Esophagus muscularis mucosa (tissue), 4 donors: ENCODE measurements at regions not wholly inside any gene's neighbourhood (a gene's known extent, or its start where the extent isn't known, plus 50 kb on each side); places are given as distances from the start of the nearest gene placed in this dataset.

Source experiments
- DNase-seq: peaks from one replicate; pipeline ENCODE4 v3.0.0-alpha.2; 2017; ENCODE audit errors: extremely low spot score
- H3K27ac ChIP-seq, 4 donors: fragments of 200-600 bp; sonication (generic); replicated peaks in 1 of 4; 1 replicate in 3 of 4; 2 replicates in 1 of 4; pipeline ENCODE4 v1.5.1; 2016 to 2019; ENCODE audit warnings: mild to moderate bottlenecking in 1 of 4
- H3K27me3 ChIP-seq, 4 donors: fragments of 200-600 bp; sonication (generic); one replicate each; pipeline versions ENCODE4 v1.5.1 to v1.6.0; 2016 to 2019
- H3K36me3 ChIP-seq, 4 donors: fragments of 200-600 bp; sonication (generic); one replicate each; pipeline ENCODE4 v1.5.1; 2016 to 2019
- H3K4me1 ChIP-seq, 4 donors: fragments of 200-600 bp; sonication (generic); one replicate each; pipeline ENCODE4 v1.5.1; 2016 to 2019
- H3K4me3 ChIP-seq, 4 donors: fragments of 200-600 bp; sonication (generic); 1 replicate in 2 of 4; 2 replicates in 2 of 4; pipeline ENCODE4 v1.5.1; 2016 to 2019; ENCODE audit warnings: mild to moderate bottlenecking in 4 of 4, moderate library complexity in 1 of 4
- H3K9me3 ChIP-seq, 4 donors: fragments of 200-600 bp; sonication (generic); 1 replicate in 3 of 4; 2 replicates in 1 of 4; pipeline ENCODE4 v1.5.1; 2016 to 2019
- EP300 ChIP-seq: sonication (generic); formaldehyde crosslinking; IDR thresholded peaks from one replicate; pipeline ENCODE4 v1.6.1; 2017; ENCODE audit warnings: antibody characterized with exemption
- POLR2A ChIP-seq: fragments of 450-650 bp; IDR thresholded peaks from one replicate; pipeline ENCODE4 v1.6.1; 2017; ENCODE audit warnings: antibody characterized with exemption, moderate library complexity, mild to moderate bottlenecking, low read depth
- POLR2AphosphoS5 ChIP-seq, 2 donors: sonication (generic); formaldehyde crosslinking; IDR thresholded peaks; one replicate each; pipeline ENCODE4 v1.6.1; 2017; ENCODE audit warnings: antibody characterized with exemption in 2 of 2
- WGBS: methylation state at CpG from one replicate; pipeline ENCODE4 v1.1.5; 2018; 5-methylcytosine and 5-hydroxymethylcytosine counted together
- intact Hi-C: fragments of 100-400 bp; cut with DNase I; formaldehyde crosslinking; loops from one replicate; pipeline ENCODE4 v1.15.1; 2023
- TF ChIP-seq, protein P1 (sequence below), 3 experiments: fragments of 200-600 bp in 2 of 3; fragments of 450-650 bp in 1 of 3; sonication (generic) in 2 of 3; IDR thresholded peaks; one replicate each; pipeline ENCODE4 v1.5.1; 2017 to 2019; ENCODE audit warnings: antibody characterized with exemption in 3 of 3, mild to moderate bottlenecking in 2 of 3, moderate library complexity in 1 of 3

GRCh38 chr5:2022436-2022835, 139.7 kb upstream of the IRX4 start:
- Histone ChIP-seq H3K9me3 (no peaks in the 10 kb centered on the region), H3K4me3 (no peak overlapping the region), H3K4me1 (no peaks in the 10 kb centered on the region), H3K27ac (no peak overlapping the region), H3K27me3 (peaks cover 0 to 20% (median 0%) of the 10 kb centered on the region in 4 donors), H3K36me3 (no peaks in the 10 kb centered on the region)
- WGBS = 93% methylated on average over 4 of the region's 5 CpGs
- peak; percentile 68 for DNase-seq
- TF ChIP-seq POLR2A = no peak
- TF ChIP-seq, protein P1, sequence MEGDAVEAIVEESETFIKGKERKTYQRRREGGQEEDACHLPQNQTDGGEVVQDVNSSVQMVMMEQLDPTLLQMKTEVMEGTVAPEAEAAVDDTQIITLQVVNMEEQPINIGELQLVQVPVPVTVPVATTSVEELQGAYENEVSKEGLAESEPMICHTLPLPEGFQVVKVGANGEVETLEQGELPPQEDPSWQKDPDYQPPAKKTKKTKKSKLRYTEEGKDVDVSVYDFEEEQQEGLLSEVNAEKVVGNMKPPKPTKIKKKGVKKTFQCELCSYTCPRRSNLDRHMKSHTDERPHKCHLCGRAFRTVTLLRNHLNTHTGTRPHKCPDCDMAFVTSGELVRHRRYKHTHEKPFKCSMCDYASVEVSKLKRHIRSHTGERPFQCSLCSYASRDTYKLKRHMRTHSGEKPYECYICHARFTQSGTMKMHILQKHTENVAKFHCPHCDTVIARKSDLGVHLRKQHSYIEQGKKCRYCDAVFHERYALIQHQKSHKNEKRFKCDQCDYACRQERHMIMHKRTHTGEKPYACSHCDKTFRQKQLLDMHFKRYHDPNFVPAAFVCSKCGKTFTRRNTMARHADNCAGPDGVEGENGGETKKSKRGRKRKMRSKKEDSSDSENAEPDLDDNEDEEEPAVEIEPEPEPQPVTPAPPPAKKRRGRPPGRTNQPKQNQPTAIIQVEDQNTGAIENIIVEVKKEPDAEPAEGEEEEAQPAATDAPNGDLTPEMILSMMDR (IDR thresholded peaks at IDR 0.05) = no peak
- TF ChIP-seq EP300 = no peak
- TF ChIP-seq POLR2AphosphoS5 (IDR thresholded peaks at IDR 0.05) = no peak
- intact Hi-C loops = no loop called here

DNA sequence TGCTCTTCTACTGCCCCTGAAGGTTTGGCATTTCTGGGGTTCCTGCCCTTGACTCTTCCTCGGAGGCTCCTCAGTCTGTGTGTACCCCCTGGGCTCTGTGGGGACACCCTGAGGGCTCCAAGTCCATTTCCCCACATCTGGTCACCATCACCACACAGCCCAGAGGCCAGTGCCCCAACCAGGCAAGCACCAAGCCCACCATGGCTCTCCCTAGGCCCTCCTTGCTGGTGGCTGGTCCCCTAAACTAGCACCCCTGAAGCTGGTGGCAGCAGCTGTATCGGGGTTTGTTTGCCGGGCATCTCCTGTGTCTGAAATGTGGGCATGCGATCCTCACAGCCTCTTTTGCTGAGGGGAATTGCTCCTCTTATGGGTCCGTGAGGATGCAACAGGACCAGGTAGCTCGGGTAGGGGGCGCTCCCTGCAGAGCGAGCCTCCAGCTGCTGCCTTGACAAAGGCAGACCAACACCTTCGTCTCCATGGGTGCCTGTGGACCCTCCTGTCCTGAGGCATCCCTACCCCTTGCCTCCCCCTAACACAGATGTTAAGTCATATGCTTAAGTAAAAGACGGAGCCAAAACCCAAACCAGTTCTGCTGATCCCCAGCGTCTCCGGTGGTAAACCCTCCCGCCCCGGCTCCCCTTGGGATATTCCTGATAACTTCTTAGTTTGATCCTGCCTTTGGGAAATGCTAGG, 138.9 kb upstream of the IRX4 start:
- Histone ChIP-seq H3K9me3 (no peaks in the 10 kb centered on the region), H3K4me1 (no peaks in the 10 kb centered on the region), H3K27me3 (peaks cover 0 to 20% (median 0%) of the 10 kb centered on the region in 4 donors), H3K4me3 (no peak overlapping the region), H3K36me3 (no peaks in the 10 kb centered on the region), H3K27ac (no peak overlapping the region)
- 78% methylated on average over 12 of the region's 14 CpGs for WGBS
- no peak for TF ChIP-seq EP300
- TF ChIP-seq, protein P1 (IDR thresholded peaks at IDR 0.05) = no peak
- no peak for TF ChIP-seq POLR2A
- no peak for TF ChIP-seq POLR2AphosphoS5 (IDR thresholded peaks at IDR 0.05)
- no peak for DNase-seq
- intact Hi-C loops = no loop called here

DNA sequence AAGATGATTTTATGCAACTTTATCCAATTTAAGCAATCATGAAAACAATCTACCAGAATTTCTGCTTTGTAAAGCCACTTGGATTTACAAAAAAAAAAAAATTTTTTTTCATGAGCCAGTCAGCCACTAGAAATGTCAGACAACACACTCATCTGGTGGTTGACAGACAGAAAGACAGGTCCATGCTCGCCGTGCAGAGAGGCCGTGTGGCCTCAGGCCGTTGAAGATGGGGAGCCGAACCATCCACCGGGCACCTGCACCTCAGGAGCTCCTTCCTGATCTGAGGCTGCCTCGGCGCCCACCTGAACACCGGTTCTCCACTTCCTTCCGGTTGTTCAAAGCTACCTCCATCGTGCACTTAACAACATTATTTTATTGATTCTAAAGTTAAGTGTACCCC, 138.0 kb upstream of the IRX4 start:
- H3K36me3 ChIP-seq = no peaks in the 10 kb centered on the region
- no peaks in the 10 kb centered on the region for H3K4me1 ChIP-seq
- no peak overlapping the region for H3K27ac ChIP-seq
- intact Hi-C loops = no loop called here
- H3K4me3 ChIP-seq = no peak overlapping the region
- no peak for DNase-seq
- H3K9me3 ChIP-seq = no peaks in the 10 kb centered on the region
- peaks cover 0 to 20% (median 0%) of the 10 kb centered on the region in 4 donors for H3K27me3 ChIP-seq
- no peak for TF ChIP-seq EP300
- TF ChIP-seq POLR2A = no peak
- WGBS = 85% methylated on average over 11 of the region's 11 CpGs

GRCh38 chr5:2019716-2020115, 137.0 kb upstream of the IRX4 start:
- Histone ChIP-seq H3K4me1 (no peaks in the 10 kb centered on the region), H3K27ac (no peak overlapping the region), H3K27me3 (peaks cover 0 to 20% (median 0%) of the 10 kb centered on the region in 4 donors), H3K4me3 (no peak overlapping the region), H3K9me3 (no peaks in the 10 kb centered on the region), H3K36me3 (no peaks in the 10 kb centered on the region)
- DNase-seq = no peak
- intact Hi-C loops = no loop called here
- TF ChIP-seq EP300 (no peak), POLR2AphosphoS5 (IDR thresholded peaks at IDR 0.05) (no peak), POLR2A (no peak)
- TF ChIP-seq, protein P1 (IDR thresholded peaks at IDR 0.05) = no peak
- 88% methylated on average over 1 of the region's 9 CpGs for WGBS

DNA sequence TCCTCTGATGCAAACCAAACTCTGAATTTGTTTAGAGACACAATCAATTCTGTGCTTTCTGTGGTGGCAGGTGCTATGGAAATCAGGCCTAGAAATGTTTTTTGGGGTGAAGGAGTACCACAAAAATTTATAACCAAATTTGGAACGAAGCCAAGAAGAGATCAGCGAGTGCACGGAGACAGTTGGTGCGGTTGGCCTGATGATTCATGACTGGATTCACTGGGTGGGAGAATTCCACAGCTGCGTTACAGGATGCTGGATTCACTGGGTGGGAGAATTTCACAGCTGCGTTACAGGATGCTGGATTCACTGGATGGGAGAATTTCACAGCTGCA, 135.6 kb upstream of the IRX4 start:
- no peak for TF ChIP-seq POLR2A
- TF ChIP-seq EP300 = no peak
- TF ChIP-seq, protein P1 (IDR thresholded peaks at IDR 0.05) = no peak
- intact Hi-C loops = no loop called here
- 39% methylated on average over 6 of the region's 6 CpGs for WGBS
- no peaks in the 10 kb centered on the region for H3K36me3 ChIP-seq
- H3K9me3 ChIP-seq = no peaks in the 10 kb centered on the region
- no peaks in the 10 kb centered on the region for H3K4me1 ChIP-seq
- H3K27me3 ChIP-seq = peaks cover 0 to 20% (median 0%) of the 10 kb centered on the region in 4 donors
- no peak overlapping the region for H3K27ac ChIP-seq
- no peak overlapping the region for H3K4me3 ChIP-seq
- no peak for DNase-seq
